H9 (cell line): ENCODE measurements at regions not wholly inside any gene's neighbourhood (a gene's known extent, or its start where the extent isn't known, plus 50 kb on each side); places are given as distances from the start of the nearest gene placed in this dataset.

Experiments
- DNase-seq: peaks from one replicate; pipeline ENCODE4 v3.0.0-alpha.2; 2017
- H2AFZ ChIP-seq: one replicate; pipeline ENCODE4 v1.6.1; 2013; ENCODE audit warnings: mild to moderate bottlenecking, low read length, control low read depth, moderate library complexity
- H2AK5ac ChIP-seq: 2 replicates; pipeline ENCODE4 v1.6.1; 2013; ENCODE audit warnings: low read length, control low read depth, mixed read lengths; ENCODE audit not compliant: insufficient read length
- H2BK120ac ChIP-seq: one replicate; pipeline ENCODE4 v1.6.1; 2013; ENCODE audit warnings: low read depth, mild to moderate bottlenecking, low read length, control low read depth, inconsistent platforms; ENCODE audit not compliant: poor library complexity, severe bottlenecking
- H2BK12ac ChIP-seq: 2 replicates; pipeline ENCODE4 v1.6.1; 2013; ENCODE audit warnings: low read length, control low read depth, mixed read lengths, low read depth; ENCODE audit not compliant: insufficient read length
- H2BK15ac ChIP-seq: 2 replicates; pipeline ENCODE4 v1.6.1; 2013; ENCODE audit warnings: low read depth, low read length, control low read depth
- H2BK20ac ChIP-seq: one replicate; pipeline ENCODE4 v1.6.1; 2013; ENCODE audit warnings: low read depth, mild to moderate bottlenecking, low read length, control low read depth, inconsistent platforms; ENCODE audit not compliant: poor library complexity, severe bottlenecking
- H2BK5ac ChIP-seq: 2 replicates; pipeline ENCODE4 v1.6.1; 2013; ENCODE audit warnings: low read length, control low read depth, mixed read lengths; ENCODE audit not compliant: insufficient read length
- H3K14ac ChIP-seq: 2 replicates; pipeline ENCODE4 v1.6.1; 2013; ENCODE audit warnings: low read length, control low read depth; ENCODE audit not compliant: insufficient read depth
- H3K18ac ChIP-seq: 2 replicates; pipeline ENCODE4 v1.6.1; 2013; ENCODE audit warnings: low read depth, mild to moderate bottlenecking, mixed read lengths, low read length, control low read depth; ENCODE audit not compliant: insufficient read length
- H3K23ac ChIP-seq: 2 replicates; pipeline ENCODE4 v1.6.1; 2013; ENCODE audit warnings: low read length, control low read depth, mixed read lengths, low read depth; ENCODE audit not compliant: insufficient read length
- H3K23me2 ChIP-seq: 2 replicates; pipeline ENCODE4 v1.6.1; 2013; ENCODE audit warnings: low read depth, mild to moderate bottlenecking, mixed read lengths, low read length, control low read depth; ENCODE audit not compliant: insufficient read length, poor library complexity, severe bottlenecking
- H3K27ac ChIP-seq: 2 replicates; pipeline ENCODE4 v1.5.1; 2013; ENCODE audit warnings: low read length, control low read depth, mixed read lengths, low read depth; ENCODE audit not compliant: insufficient read length
- H3K27me3 ChIP-seq: 2 replicates; pipeline ENCODE4 v1.6.1; 2013; ENCODE audit warnings: low read length, control low read depth, inconsistent platforms; ENCODE audit not compliant: insufficient read depth
- H3K4ac ChIP-seq: 2 replicates; pipeline ENCODE4 v1.6.1; 2013; ENCODE audit warnings: low read depth, mild to moderate bottlenecking, control low read depth, inconsistent platforms, low read length, moderate library complexity
- H3K4me1 ChIP-seq: 2 replicates; pipeline ENCODE4 v1.6.1; 2013; ENCODE audit warnings: low read length, control low read depth, inconsistent platforms; ENCODE audit not compliant: insufficient read depth
- H3K4me2 ChIP-seq: 2 replicates; pipeline ENCODE4 v1.6.1; 2013; ENCODE audit warnings: low read length, control low read depth, mixed read lengths; ENCODE audit not compliant: insufficient read length, insufficient read depth
- H3K56ac ChIP-seq: 2 replicates; pipeline ENCODE4 v1.6.1; 2013; ENCODE audit warnings: low read depth, mild to moderate bottlenecking, mixed read lengths, low read length, control low read depth; ENCODE audit not compliant: insufficient read length
- H3K79me1 ChIP-seq: 2 replicates; pipeline ENCODE4 v1.6.1; 2013; ENCODE audit warnings: low read depth, mild to moderate bottlenecking, moderate library complexity, low read length, control low read depth, inconsistent platforms; ENCODE audit not compliant: insufficient read depth, poor library complexity, severe bottlenecking
- H3K79me2 ChIP-seq: 2 replicates; pipeline ENCODE4 v1.6.1; 2013; ENCODE audit warnings: low read length, control low read depth, inconsistent platforms; ENCODE audit not compliant: insufficient read depth
- H3K9ac ChIP-seq: 2 replicates; pipeline ENCODE4 v1.6.1; 2013; ENCODE audit warnings: low read length, control low read depth, mixed read lengths; ENCODE audit not compliant: insufficient read length; ENCODE audit errors: extremely low read depth
- H3K9me3 ChIP-seq: one replicate; pipeline ENCODE4 v1.6.1; 2013; ENCODE audit warnings: low read depth, low read length, inconsistent platforms; ENCODE audit not compliant: control insufficient read depth
- H3T11ph ChIP-seq: one replicate; pipeline ENCODE4 v1.6.1; 2013; ENCODE audit warnings: mild to moderate bottlenecking, low read length, control low read depth, inconsistent platforms
- H4K20me1 ChIP-seq: one replicate; pipeline ENCODE4 v1.6.1; 2013; ENCODE audit not compliant: control insufficient read depth, insufficient read length, insufficient read depth
- H4K5ac ChIP-seq: 2 replicates; pipeline ENCODE4 v1.6.1; 2013; ENCODE audit warnings: low read depth, mild to moderate bottlenecking, mixed read lengths, low read length, control low read depth; ENCODE audit not compliant: insufficient read length
- H4K8ac ChIP-seq: replicated peaks from 2 replicates; pipeline ENCODE4 v1.6.1; 2013; ENCODE audit warnings: low read length, control low read depth, mixed read lengths, low read depth; ENCODE audit not compliant: insufficient read length
- H4K91ac ChIP-seq: 2 replicates; pipeline ENCODE4 v1.6.1; 2013; ENCODE audit warnings: low read depth, mild to moderate bottlenecking, moderate library complexity, mixed read lengths, low read length, control low read depth; ENCODE audit not compliant: insufficient read length
- H3K27ac Mint-ChIP-seq, 3 experiments: 2 replicates in 2 of 3; 3 replicates in 1 of 3; pipeline ENCODE4 v1.8.0; 2020 to 2021; ENCODE audit warnings: mixed read lengths in 3 of 3, mild to moderate bottlenecking in 1 of 3, moderate library complexity in 1 of 3
- H3K27me3 Mint-ChIP-seq: 2 replicates; pipeline ENCODE4 v1.8.0; 2021; ENCODE audit warnings: low read depth, mild to moderate bottlenecking, moderate library complexity, mixed read lengths
- H3K36me3 Mint-ChIP-seq, 3 experiments: 2 replicates in 2 of 3; 3 replicates in 1 of 3; pipeline ENCODE4 v1.8.0; 2020 to 2021; ENCODE audit warnings: low read depth in 3 of 3, mixed read lengths in 3 of 3; ENCODE audit not compliant: insufficient read depth in 1 of 3
- H3K4me1 Mint-ChIP-seq, 2 experiments: 2 replicates each; pipeline ENCODE4 v1.8.0; 2020; ENCODE audit warnings: mixed read lengths in 2 of 2
- H3K4me3 Mint-ChIP-seq, 2 experiments: 2 replicates in 1 of 2; 3 replicates in 1 of 2; pipeline ENCODE4 v1.8.0; 2020 to 2021; ENCODE audit warnings: mild to moderate bottlenecking in 2 of 2, mixed read lengths in 2 of 2, moderate library complexity in 1 of 2
- H3K9me3 Mint-ChIP-seq, 2 experiments: 2 replicates in 1 of 2; 3 replicates in 1 of 2; pipeline ENCODE4 v1.8.0; 2020; ENCODE audit warnings: mild to moderate bottlenecking in 2 of 2, mixed read lengths in 2 of 2, moderate library complexity in 1 of 2
- WGBS: extraction: QIAGEN DNeasy Blood & Tissue Kit; methylation state at CpG from one replicate; pipeline ENCODE4 v1.1.7; 2013; ENCODE audit warnings: missing lambda C conversion rate, low lambda C conversion rate, mixed read lengths; ENCODE audit not compliant: insufficient read length; ENCODE audit errors: extremely low coverage; 5-methylcytosine and 5-hydroxymethylcytosine counted together
- TF ChIP-seq, protein P1 (sequence below): fragments of 200-600 bp; sonication (generic); conservative IDR thresholded peaks from 3 replicates; pipeline ENCODE4 v1.8.0; 2021; ENCODE audit warnings: antibody characterized with exemption, mild to moderate bottlenecking

- H3K4ac ChIP-seq: no peak overlapping the region
- Mint-ChIP-seq H3K4me1 (peaks cover 2 to 6% of the 10 kb centered on the region in 2 experiments; a peak in 2 of 4 replicates), H3K4me3 (no peak overlapping the region), H3K9me3 (peaks cover 3 to 7% of the 10 kb centered on the region in 2 experiments), H3K36me3 (peaks cover 0 to 1% (median 0%) of the 10 kb centered on the region in 3 experiments; a peak in 1 of 7 replicates), H3K27ac (no peak overlapping the region), H3K27me3 (no peaks in the 10 kb centered on the region)
- H2BK15ac ChIP-seq: no peak overlapping the region
- H4K5ac ChIP-seq: no peak overlapping the region
- H3K18ac ChIP-seq: no peak overlapping the region
- no CpG with 5 or more reads among the region's 2 CpGs for WGBS
- no peaks in the 10 kb centered on the region for H4K20me1 ChIP-seq
- no peak overlapping the region for H2AFZ ChIP-seq
- no peak overlapping the region for H3K9ac ChIP-seq
- no peak overlapping the region for H3K14ac ChIP-seq
- H3K79me2 ChIP-seq: no peaks in the 10 kb centered on the region
- H3K23ac ChIP-seq: no peak overlapping the region
- no peak overlapping the region for H4K8ac ChIP-seq
- H3K79me1 ChIP-seq: no peaks in the 10 kb centered on the region
- no peak overlapping the region for H4K91ac ChIP-seq
- no peak overlapping the region for H2BK5ac ChIP-seq
- H3K23me2 ChIP-seq: no peaks in the 10 kb centered on the region
- H2BK20ac ChIP-seq: no peak overlapping the region
- no peak for DNase-seq
- H3K4me2 ChIP-seq: no peak overlapping the region
- H3K27me3 ChIP-seq: no peaks in the 10 kb centered on the region
- TF ChIP-seq, protein P1, sequence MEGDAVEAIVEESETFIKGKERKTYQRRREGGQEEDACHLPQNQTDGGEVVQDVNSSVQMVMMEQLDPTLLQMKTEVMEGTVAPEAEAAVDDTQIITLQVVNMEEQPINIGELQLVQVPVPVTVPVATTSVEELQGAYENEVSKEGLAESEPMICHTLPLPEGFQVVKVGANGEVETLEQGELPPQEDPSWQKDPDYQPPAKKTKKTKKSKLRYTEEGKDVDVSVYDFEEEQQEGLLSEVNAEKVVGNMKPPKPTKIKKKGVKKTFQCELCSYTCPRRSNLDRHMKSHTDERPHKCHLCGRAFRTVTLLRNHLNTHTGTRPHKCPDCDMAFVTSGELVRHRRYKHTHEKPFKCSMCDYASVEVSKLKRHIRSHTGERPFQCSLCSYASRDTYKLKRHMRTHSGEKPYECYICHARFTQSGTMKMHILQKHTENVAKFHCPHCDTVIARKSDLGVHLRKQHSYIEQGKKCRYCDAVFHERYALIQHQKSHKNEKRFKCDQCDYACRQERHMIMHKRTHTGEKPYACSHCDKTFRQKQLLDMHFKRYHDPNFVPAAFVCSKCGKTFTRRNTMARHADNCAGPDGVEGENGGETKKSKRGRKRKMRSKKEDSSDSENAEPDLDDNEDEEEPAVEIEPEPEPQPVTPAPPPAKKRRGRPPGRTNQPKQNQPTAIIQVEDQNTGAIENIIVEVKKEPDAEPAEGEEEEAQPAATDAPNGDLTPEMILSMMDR: no peak
- no peak overlapping the region for H3K27ac ChIP-seq
- H3T11ph ChIP-seq: no peak overlapping the region
- H3K4me1 ChIP-seq: no peaks in the 10 kb centered on the region
- no peaks in the 10 kb centered on the region for H3K9me3 ChIP-seq
- no peak overlapping the region for H3K56ac ChIP-seq
- H2AK5ac ChIP-seq: no peak overlapping the region
- H2BK12ac ChIP-seq: no peak overlapping the region
- no peak overlapping the region for H2BK120ac ChIP-seq
Observed at GRCh38 chr1:87615901-87616300, 287.2 kb downstream of the LMO4 start.
